IMR-90 (cell line): ENCODE measurements at regions not wholly inside any gene's neighbourhood (a gene's known extent, or its start where the extent isn't known, plus 50 kb on each side); places are given as distances from the start of the nearest gene placed in this dataset.

ENCODE experiments used
- ATAC-seq: fragments of 200-7000 bp; cut with Tn5 transposase; 2 replicates; pipeline ENCODE4 v1.9.1; 2020; ENCODE audit warnings: low read depth, mild to moderate bottlenecking, moderate library complexity
- BruUV-seq: library from RNA; stranded (reverse); fragments of 400-500 nt; replicated peaks from 2 replicates; lab custom pipeline; 2021; lab: Mats Ljungman, UMichigan
- CTCF ChIA-PET: fragments of 300-600 bp; formaldehyde crosslinking; extraction: SDS; loops from one replicate; lab custom pipeline; 2021; ENCODE audit warnings: antibody characterized with exemption; lab: Yijun Ruan, JAX
- POLR2A ChIA-PET: fragments of 300-600 bp; sonication (Branson Sonifier 250); formaldehyde crosslinking; loops from one replicate; lab custom pipeline; 2022; ENCODE audit warnings: antibody characterized with exemption; ENCODE audit not compliant: unreplicated experiment; lab: Charles Lee
- DNase-seq: peaks from one replicate; pipeline ENCODE4 v3.0.0; 2013
- H2AFZ ChIP-seq: replicated peaks from 2 replicates; pipeline ENCODE3; 2013; ENCODE audit warnings: low read length, mild to moderate bottlenecking; ENCODE audit not compliant: poor library complexity
- H2AK5ac ChIP-seq: 2 replicates; pipeline ENCODE4 v1.6.1; 2013; ENCODE audit warnings: low read depth, low read length, inconsistent platforms
- H2AK9ac ChIP-seq: replicated peaks from 2 replicates; pipeline ENCODE3; 2013; ENCODE audit warnings: mild to moderate bottlenecking, low read depth, low read length, moderate library complexity; ENCODE audit not compliant: poor library complexity
- H2BK120ac ChIP-seq: 2 replicates; pipeline ENCODE4 v1.6.1; 2013; ENCODE audit warnings: low read depth, low read length, inconsistent platforms
- H2BK15ac ChIP-seq: 3 replicates; pipeline ENCODE4 v1.6.1; 2013; ENCODE audit warnings: low read depth, low read length, inconsistent platforms
- H2BK20ac ChIP-seq: 2 replicates; pipeline ENCODE4 v1.6.1; 2013; ENCODE audit warnings: low read depth, mild to moderate bottlenecking, inconsistent platforms, low read length, moderate library complexity
- H2BK5ac ChIP-seq: 2 replicates; pipeline ENCODE4 v1.6.1; 2013; ENCODE audit warnings: mild to moderate bottlenecking, low read depth, low read length, inconsistent platforms; ENCODE audit not compliant: poor library complexity, severe bottlenecking
- H3K14ac ChIP-seq: replicated peaks from 2 replicates; pipeline ENCODE4 v1.6.1; 2013; ENCODE audit warnings: low read depth, low read length, inconsistent platforms
- H3K18ac ChIP-seq: 2 replicates; pipeline ENCODE4 v1.6.1; 2013; ENCODE audit warnings: low read depth, low read length, control low read depth
- H3K23ac ChIP-seq: 2 replicates; pipeline ENCODE4 v1.6.1; 2013; ENCODE audit warnings: low read depth, low read length, inconsistent platforms
- H3K27ac ChIP-seq: 2 replicates; pipeline ENCODE4 v1.5.1; 2013; ENCODE audit warnings: mild to moderate bottlenecking, control low read depth, low read length; ENCODE audit not compliant: insufficient read depth
- H3K27me3 ChIP-seq: 2 replicates; pipeline ENCODE4 v1.6.1; 2013; ENCODE audit warnings: low read length; ENCODE audit not compliant: control insufficient read depth, insufficient read depth
- H3K36me3 ChIP-seq: 2 replicates; pipeline ENCODE4 v1.6.1; 2013; ENCODE audit warnings: low read length, mixed read lengths; ENCODE audit not compliant: control insufficient read depth, insufficient read depth
- H3K4ac ChIP-seq: 2 replicates; pipeline ENCODE4 v1.6.1; 2013; ENCODE audit warnings: low read depth, low read length, inconsistent platforms
- H3K4me1 ChIP-seq: 2 replicates; pipeline ENCODE4 v1.6.1; 2013; ENCODE audit warnings: low read length, mixed read lengths; ENCODE audit not compliant: control insufficient read depth, insufficient read depth
- H3K4me2 ChIP-seq: 2 replicates; pipeline ENCODE4 v1.6.1; 2013; ENCODE audit warnings: low read depth, mild to moderate bottlenecking, control low read depth, low read length, moderate library complexity
- H3K4me3 ChIP-seq: 2 replicates; pipeline ENCODE4 v1.5.1; 2013; ENCODE audit warnings: low read depth, mild to moderate bottlenecking, control low read depth, low read length, moderate library complexity; ENCODE audit not compliant: insufficient read depth
- H3K56ac ChIP-seq: 2 replicates; pipeline ENCODE4 v1.6.1; 2013; ENCODE audit warnings: low read length, inconsistent platforms; ENCODE audit not compliant: insufficient read depth; ENCODE audit errors: extremely low read depth
- H3K79me1 ChIP-seq, 2 experiments: 2 replicates each; pipeline ENCODE4 v1.6.1; 2013; ENCODE audit warnings: low read length in 2 of 2, inconsistent platforms in 1 of 2, low read depth in 1 of 2
- H3K9ac ChIP-seq: 2 replicates; pipeline ENCODE4 v1.6.1; 2013; ENCODE audit warnings: low read depth, low read length, control low read depth
- H3K9me1 ChIP-seq: 2 replicates; pipeline ENCODE4 v1.6.1; 2013; ENCODE audit warnings: low read length, inconsistent platforms; ENCODE audit not compliant: insufficient read depth
- H3K9me3 ChIP-seq: 2 replicates; pipeline ENCODE4 v1.6.1; 2013; ENCODE audit warnings: low read length; ENCODE audit not compliant: control insufficient read depth, insufficient read depth
- H4K20me1 ChIP-seq: 2 replicates; pipeline ENCODE4 v1.6.1; 2013; ENCODE audit warnings: low read length, inconsistent platforms; ENCODE audit not compliant: insufficient read depth
- H4K5ac ChIP-seq: 2 replicates; pipeline ENCODE4 v1.6.1; 2013; ENCODE audit warnings: mild to moderate bottlenecking, low read depth, low read length, control low read depth
- H4K8ac ChIP-seq, 2 experiments: 2 replicates each; pipeline ENCODE4 v1.6.1; 2013; ENCODE audit warnings: low read depth in 2 of 2, low read length in 2 of 2, control low read depth in 1 of 2, inconsistent platforms in 1 of 2
- H4K91ac ChIP-seq: 2 replicates; pipeline ENCODE4 v1.6.1; 2013; ENCODE audit warnings: low read depth, low read length, inconsistent platforms; ENCODE audit not compliant: insufficient read depth
- BHLHE40 ChIP-seq: fragments of 150-350 bp; IDR thresholded peaks from 2 replicates; pipeline ENCODE4 v1.6.1; 2016; ENCODE audit warnings: mild to moderate bottlenecking, low read depth, low read length
- CEBPB ChIP-seq: IDR thresholded peaks from 2 replicates; pipeline ENCODE4 v1.6.1; 2012; ENCODE audit warnings: low read depth, low read length, improper control_type of control experiment
- CTCF ChIP-seq: conservative IDR thresholded peaks from 2 replicates; pipeline ENCODE4 v1.5.1; 2012; ENCODE audit warnings: mild to moderate bottlenecking, low read depth, low read length, improper control_type of control experiment
- ELK1 ChIP-seq: fragments of 150-350 bp; IDR thresholded peaks from 2 replicates; pipeline ENCODE4 v1.6.1; 2016; ENCODE audit warnings: low read depth, mild to moderate bottlenecking, low read length, moderate library complexity, borderline replicate concordance
- FOS ChIP-seq: fragments of 150-350 bp; IDR thresholded peaks from 2 replicates; pipeline ENCODE4 v1.6.1; 2016; ENCODE audit warnings: low read depth, low read length
- MAFK ChIP-seq: IDR thresholded peaks from 2 replicates; pipeline ENCODE4 v1.6.1; 2012; ENCODE audit warnings: low read depth, low read length, improper control_type of control experiment
- MAZ ChIP-seq: IDR thresholded peaks from 2 replicates; pipeline ENCODE4 v1.6.1; 2012; ENCODE audit warnings: low read depth, mild to moderate bottlenecking, low read length, improper control_type of control experiment, moderate library complexity, borderline replicate concordance
- MXI1 ChIP-seq: IDR thresholded peaks from 2 replicates; pipeline ENCODE4 v1.6.1; 2012; ENCODE audit warnings: low read depth, mild to moderate bottlenecking, low read length, moderate library complexity, borderline replicate concordance
- NFE2L2 ChIP-seq: fragments of 150-350 bp; IDR thresholded peaks from 2 replicates; pipeline ENCODE4 v1.6.1; 2016; ENCODE audit warnings: low read depth, mild to moderate bottlenecking, low read length
- POLR2A ChIP-seq: IDR thresholded peaks from 2 replicates; pipeline ENCODE4 v1.6.1; 2012; ENCODE audit warnings: mild to moderate bottlenecking, low read depth, low read length
- RAD21 ChIP-seq: IDR thresholded peaks from 2 replicates; pipeline ENCODE4 v1.6.1; 2012; ENCODE audit warnings: low read length, improper control_type of control experiment
- RCOR1 ChIP-seq: IDR thresholded peaks from 2 replicates; pipeline ENCODE4 v1.6.1; 2012; ENCODE audit warnings: mild to moderate bottlenecking, low read length, improper control_type of control experiment; ENCODE audit not compliant: insufficient replicate concordance
- RFX5 ChIP-seq: IDR thresholded peaks from 2 replicates; pipeline ENCODE4 v1.8.0; 2012; ENCODE audit warnings: low read depth, mild to moderate bottlenecking, low read length, moderate library complexity
- SMC3 ChIP-seq: fragments of 150-350 bp; IDR thresholded peaks from 2 replicates; pipeline ENCODE4 v1.6.1; 2016; ENCODE audit warnings: low read depth, mild to moderate bottlenecking, antibody characterized with exemption, low read length, moderate library complexity
- USF2 ChIP-seq: fragments of 150-350 bp; IDR thresholded peaks from 2 replicates; pipeline ENCODE4 v1.6.1; 2017; ENCODE audit warnings: mild to moderate bottlenecking, antibody characterized with exemption, low read length, low read depth
- WGBS, 2 experiments: methylation state at CpG; one replicate each; pipeline versions ENCODE4 v1.1.5 to v1.1.7; 2013; ENCODE audit warnings: missing lambda C conversion rate in 2 of 2; ENCODE audit not compliant: insufficient read length in 1 of 2; ENCODE audit errors: extremely low coverage in 2 of 2; 5-methylcytosine and 5-hydroxymethylcytosine counted together
- dilution Hi-C: fragments of 300-500 bp; cut with HindIII; formaldehyde crosslinking; loops from one replicate; pipeline ENCODE4 v1.14.3; 2018; ENCODE audit warnings: low sequenced_read_pairs; ENCODE audit not compliant: unreplicated experiment
- in situ Hi-C: fragments of 300-500 bp; cut with MboI; formaldehyde crosslinking; loops from 3 replicates; pipeline ENCODE4 v1.14.3; 2019; ENCODE audit warnings: low sequenced_read_pairs, inconsistent platforms, mixed read lengths
- intact Hi-C: fragments of 100-400 bp; cut with micrococcal nuclease; formaldehyde crosslinking; loops from 2 replicates; pipeline ENCODE4 v1.10.0; 2022

- H2AK9ac ChIP-seq: no peak overlapping the region
- no peaks in the 10 kb centered on the region for H3K9me3 ChIP-seq
- no peak overlapping the region for H3K9ac ChIP-seq
- H4K5ac ChIP-seq: no peak overlapping the region
- no peak overlapping the region for H3K4ac ChIP-seq
- no peak overlapping the region for H3K14ac ChIP-seq
- no peaks in the 10 kb centered on the region for H4K20me1 ChIP-seq
- H4K8ac ChIP-seq: no peak overlapping the region
- no peak overlapping the region for H2AFZ ChIP-seq
- no peak overlapping the region for H3K4me3 ChIP-seq
- no peaks in the 10 kb centered on the region for H3K27me3 ChIP-seq
- intact Hi-C loops (no loop called here), dilution Hi-C loops (no loop called here), in situ Hi-C loops (loop anchor here (25.0 kb wide), 1 partner anchor 959 kb away; no protein-coding TSS in a partner anchor)
- no peaks in the 10 kb centered on the region for H3K4me1 ChIP-seq
- H3K79me1 ChIP-seq: no peaks in the 10 kb centered on the region
- no peak overlapping the region for H4K91ac ChIP-seq
- no peaks in the 10 kb centered on the region for H3K9me1 ChIP-seq
- H2BK120ac ChIP-seq: no peak overlapping the region
- no peak overlapping the region for H3K4me2 ChIP-seq
- WGBS, 2 experiments: no CpG with 5 or more reads among the region's 8 CpGs
- DNase-seq (peak; percentile 7), ATAC-seq (peak; percentile 57)
- H2BK20ac ChIP-seq: no peak overlapping the region
- no peak overlapping the region for H2BK15ac ChIP-seq
- no peaks in the 10 kb centered on the region for H3K36me3 ChIP-seq
- H3K18ac ChIP-seq: no peak overlapping the region
- H2BK5ac ChIP-seq: no peak overlapping the region
- no peak overlapping the region for H3K23ac ChIP-seq
- BruUV-seq: no TSS peak
- ChIA-PET POLR2A (no interaction called here), CTCF (no interaction called here)
- H3K56ac ChIP-seq: no peak overlapping the region
- TF ChIP-seq CEBPB (no peak), RCOR1 (no peak), RFX5 (no peak), CTCF (peak; percentile 45), ELK1 (no peak), SMC3 (no peak), BHLHE40 (no peak), FOS (no peak), MAZ (no peak), USF2 (no peak), POLR2A (no peak), MAFK (no peak), MXI1 (no peak), NFE2L2 (no peak), RAD21 (peak; percentile 27; the same call in 1 of the 2 replicates)
- no peak overlapping the region for H2AK5ac ChIP-seq
- H3K27ac ChIP-seq: no peak overlapping the region
Measured at GRCh38 chr2:138846216-138846821, 66.1 kb upstream of the NXPH2 start.
